HTR-8/SVneo (cell line): ENCODE measurements at regions not wholly inside any gene's neighbourhood (a gene's known extent, or its start where the extent isn't known, plus 50 kb on each side); places are given as distances from the start of the nearest gene placed in this dataset.
"Not testable (repeated sequence)": the region's sequence is repeated elsewhere in the genome, so short reads cannot be mapped to it uniquely, and the experiment has no call there.

ENCODE experiments used
- DNase-seq: peaks from one replicate; pipeline ENCODE4 v3.0.0; 2011; ENCODE audit warnings: low spot score, mixed read lengths; ENCODE audit not compliant: insufficient read length
- FAIRE-seq: peaks from 2 replicates; lab custom pipeline; 2011; peaks lifted over from hg19 to GRCh38; lab: Jason Lieb, UNC

DNA sequence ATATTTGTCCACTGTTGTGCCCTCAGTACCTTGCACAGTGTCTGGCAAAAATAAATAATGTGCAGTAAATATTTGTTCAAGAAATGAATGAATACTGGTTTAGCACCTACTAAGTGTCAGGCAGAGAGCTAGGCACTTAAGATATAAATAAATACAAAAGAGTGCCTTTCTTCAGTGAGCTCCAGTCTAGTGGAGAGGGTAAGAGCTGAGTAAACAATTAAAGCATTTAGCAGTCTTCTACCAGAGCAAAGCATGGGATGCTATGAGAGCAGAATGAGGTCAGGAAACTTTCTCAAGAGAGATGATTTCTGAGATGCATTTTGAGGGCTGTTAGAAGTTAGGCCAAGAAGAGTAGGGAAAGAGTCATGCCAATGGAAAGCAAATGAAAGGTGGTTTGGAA is 314.7 kb downstream of the DSC3 start:
- DNase-seq = no peak

DNA sequence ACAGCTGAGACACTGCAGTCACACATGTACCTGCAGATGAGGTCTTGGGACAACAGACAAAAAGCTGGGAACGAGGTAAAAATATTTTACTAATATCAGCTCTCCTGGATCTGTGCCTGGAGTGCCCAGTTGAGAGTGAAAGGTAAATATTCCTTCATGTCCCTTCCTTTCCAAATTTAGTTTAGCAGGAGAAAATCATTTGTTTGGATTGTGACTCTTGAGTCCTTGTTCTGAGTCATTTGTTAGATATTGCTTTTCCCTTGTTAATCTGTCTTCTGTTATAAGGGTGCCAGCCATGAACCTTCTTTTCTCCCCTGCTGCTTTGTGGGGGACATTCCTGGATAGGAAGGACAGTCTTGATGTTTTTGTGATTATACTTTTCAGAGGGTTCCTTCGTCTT is 329.2 kb downstream of the DSC3 start:
- no peak for DNase-seq
- FAIRE-seq = no peak

More for the DNA sequence above, 314.7 kb downstream of the DSC3 start:
- FAIRE-seq = no peak

DNA sequence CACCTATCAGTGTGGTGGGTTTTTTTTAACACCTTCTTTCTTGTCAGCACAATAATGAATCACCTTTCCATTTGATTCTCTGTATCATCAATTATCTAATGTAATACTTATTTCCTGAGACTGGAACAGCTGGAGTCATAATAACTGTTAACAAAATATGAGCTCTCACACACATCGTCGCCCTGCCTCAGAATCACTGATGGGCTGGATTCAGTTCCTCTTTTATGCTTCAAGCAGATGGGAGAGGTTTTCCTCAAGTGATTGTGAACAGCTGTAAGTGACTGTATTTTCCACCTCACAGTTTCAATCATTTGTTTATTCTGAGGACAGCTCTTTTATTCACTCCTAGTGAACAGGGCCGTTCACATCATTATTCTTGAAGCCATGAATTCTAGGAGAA is 330.2 kb downstream of the DSC3 start:
- FAIRE-seq (no peak), DNase-seq (no peak)

DNA sequence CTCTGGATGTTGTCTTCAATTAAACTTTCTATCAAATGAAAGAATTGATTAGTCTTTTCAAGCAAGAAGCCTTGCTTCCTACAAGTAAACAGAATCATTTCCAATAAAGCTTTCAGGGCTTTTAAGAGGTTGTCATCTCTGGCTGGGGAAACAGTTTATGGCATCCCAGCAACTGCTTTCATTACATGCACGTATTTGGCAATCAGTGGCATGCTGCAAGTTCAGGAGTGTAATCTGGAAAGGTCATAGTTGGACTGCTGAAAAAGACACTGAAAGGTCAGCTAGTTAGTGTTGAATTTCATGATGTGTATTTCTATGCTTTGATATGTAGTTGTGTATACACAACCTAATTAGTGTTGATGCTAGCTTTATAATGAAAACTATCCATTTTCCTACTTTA is 332.9 kb downstream of the DSC3 start:
- FAIRE-seq = no peak
- no peak for DNase-seq

DNA sequence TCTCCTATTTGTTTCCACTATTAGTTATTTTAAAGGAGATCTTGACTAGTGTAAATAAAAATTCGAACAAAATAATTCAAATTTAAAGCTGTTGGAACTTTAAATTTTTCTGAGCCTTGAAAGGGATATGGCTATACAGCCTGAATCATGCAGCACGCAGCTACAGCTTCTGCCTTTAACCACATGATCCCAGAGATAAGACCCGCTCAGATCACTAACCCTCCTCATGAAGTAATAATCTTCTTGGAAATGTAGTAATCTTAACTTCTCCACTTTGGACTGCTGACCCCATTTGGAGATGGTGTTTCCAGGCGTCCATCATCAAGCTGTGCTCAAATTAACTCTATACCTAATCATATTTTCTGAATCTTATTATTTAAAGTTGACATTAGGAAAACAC is 336.6 kb downstream of the DSC3 start:
- FAIRE-seq (no peak), DNase-seq (no peak)

DNA sequence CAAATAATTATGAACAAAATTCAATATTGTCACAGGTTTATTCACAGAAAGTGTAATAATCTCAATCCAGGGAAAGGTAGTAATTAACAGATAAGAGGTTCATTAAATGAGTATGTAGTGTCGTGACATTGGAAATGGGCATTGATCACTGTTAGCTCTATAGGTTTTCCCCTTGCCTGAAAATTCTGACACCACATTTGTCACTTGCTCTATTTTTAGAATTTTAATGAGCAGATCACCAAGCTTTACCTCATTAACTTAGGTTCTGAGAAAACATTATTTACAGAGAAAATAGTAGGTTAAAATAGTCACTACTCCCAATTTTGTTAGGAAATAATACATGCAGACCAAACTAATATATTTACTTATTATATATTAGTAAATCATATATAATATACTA is 344.0 kb downstream of the DSC3 start:
- DNase-seq (no peak), FAIRE-seq (no peak)

DNA sequence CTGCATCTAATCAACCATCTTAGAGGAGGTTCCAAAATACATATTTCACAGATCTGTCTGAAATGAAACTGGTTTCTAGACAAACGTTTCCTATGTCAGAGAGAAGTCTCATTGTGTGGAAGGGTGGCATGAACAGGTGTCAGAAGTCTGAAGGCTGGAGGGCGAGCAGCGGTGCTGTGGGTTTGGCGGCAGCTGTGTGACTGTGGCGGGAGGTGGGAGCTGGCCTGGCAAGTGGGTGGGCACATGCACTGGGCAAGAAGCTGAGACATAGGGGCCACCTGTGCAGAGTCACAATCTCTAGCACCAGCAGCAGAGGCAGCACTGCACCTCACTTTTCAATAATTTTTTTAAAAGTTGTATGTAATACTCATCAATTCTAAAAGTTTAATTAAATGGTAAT is 346.3 kb downstream of the DSC3 start:
- DNase-seq = no peak
- FAIRE-seq = no peak

DNA sequence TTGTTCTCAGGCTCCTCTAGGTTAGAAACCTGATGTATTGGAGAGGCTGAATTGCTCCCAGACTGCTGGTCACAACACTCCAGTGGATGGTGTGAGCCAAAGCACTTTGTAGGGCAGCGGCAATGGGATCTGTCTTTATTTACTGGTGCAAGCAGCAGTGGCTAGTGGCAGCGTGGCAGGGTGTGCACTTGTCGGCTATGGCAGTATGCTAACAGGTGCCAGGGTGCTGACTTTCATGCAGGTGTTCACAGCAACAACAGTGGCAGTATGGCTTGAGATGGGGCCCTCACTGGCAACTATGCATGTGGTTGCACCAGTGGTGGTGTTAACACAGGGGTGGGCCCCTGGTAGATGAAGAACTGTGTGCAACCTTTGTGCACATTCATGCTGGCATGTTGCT is 347.8 kb downstream of the DSC3 start:
- no peak for FAIRE-seq
- no peak for DNase-seq

DNA sequence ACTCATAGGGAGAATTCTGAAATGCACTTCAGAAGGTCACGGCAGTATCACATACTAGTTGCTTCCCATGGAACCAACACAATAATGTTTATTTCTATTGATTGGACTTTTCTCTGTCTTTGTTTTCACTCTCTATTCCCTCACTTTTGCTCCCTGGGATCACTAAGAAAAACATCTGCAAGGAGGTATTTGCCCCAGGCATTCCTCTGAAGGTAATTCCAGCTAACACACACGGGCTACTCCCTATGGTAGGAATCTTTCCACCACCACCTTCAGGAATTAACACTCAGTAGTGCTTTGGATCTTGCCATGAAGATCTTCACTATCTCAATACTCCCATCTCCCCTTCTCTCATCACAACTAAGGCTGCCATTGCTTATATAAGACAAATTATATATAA is 353.3 kb downstream of the DSC3 start:
- DNase-seq (no peak), FAIRE-seq (no peak)

DNA sequence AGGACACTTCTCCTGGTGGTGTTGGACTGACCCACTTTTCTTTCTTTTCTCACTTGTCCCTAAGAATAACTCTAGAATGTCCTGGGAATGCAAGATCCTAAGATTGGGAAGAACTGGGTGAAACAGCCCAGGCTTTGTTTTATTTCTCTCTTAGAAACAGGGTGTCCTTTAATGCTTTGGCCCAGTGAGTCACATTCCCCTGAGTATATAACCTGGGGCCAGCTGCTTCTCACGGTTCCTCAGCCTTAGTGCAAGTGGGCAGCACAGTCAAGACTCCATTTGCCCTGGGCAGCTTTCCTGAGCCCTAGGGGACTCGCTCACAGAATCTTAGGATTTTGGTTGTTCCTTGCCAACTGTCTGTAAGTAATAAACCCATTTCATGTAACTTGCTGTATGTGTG is 355.0 kb downstream of the DSC3 start:
- no peak for FAIRE-seq
- no peak for DNase-seq

DNA sequence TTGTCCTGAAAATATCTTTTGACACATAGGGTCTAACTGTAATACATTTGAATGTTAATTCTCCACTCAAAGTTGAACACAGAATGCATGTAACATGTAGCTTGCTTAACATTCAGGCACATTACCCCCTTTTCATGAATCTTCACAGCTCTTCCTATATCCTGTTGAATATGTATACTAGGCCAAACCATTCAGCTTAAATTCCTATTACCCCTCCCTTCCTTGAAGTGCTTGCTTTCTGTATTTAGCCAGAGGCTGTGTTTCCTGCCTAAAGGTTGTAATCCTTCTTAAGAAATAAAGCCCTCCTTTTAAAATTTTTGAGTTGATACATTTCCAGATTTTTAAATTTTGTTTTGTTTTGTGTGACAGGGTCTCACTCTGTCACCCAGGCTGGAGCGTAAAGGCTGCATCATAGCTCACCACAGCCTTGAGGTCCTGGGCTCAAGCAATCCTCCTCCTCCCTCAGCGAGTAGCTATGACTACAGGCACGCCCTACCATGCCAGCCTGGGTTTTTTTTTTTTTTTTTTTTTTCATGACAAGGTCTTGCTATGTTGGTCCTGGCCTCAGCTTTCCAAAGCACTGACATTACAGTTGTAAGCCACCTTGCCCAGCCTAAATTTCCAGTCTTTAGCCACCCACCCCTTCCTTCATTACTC is 357.6 kb downstream of the DSC3 start:
- no peak for DNase-seq
- FAIRE-seq = no peak

DNA sequence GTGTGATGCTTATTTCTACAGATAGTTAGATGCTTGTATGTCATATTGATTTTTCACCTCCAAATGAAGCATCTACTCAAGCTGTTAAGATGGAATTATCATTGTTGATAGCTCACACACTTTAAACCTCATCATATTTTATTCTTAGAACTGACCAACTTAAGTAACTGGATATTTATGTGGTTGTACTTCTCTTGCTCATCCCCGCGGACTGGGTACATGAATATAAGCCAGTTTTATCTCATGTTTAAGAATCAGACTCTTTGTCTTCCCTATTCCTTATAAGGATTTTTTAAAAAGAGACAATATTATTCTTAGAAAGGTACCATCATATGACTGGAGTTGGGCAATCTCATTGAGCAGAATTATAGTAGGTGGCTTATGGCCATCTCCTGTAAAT is 358.7 kb downstream of the DSC3 start:
- FAIRE-seq (no peak), DNase-seq (no peak)

DNA sequence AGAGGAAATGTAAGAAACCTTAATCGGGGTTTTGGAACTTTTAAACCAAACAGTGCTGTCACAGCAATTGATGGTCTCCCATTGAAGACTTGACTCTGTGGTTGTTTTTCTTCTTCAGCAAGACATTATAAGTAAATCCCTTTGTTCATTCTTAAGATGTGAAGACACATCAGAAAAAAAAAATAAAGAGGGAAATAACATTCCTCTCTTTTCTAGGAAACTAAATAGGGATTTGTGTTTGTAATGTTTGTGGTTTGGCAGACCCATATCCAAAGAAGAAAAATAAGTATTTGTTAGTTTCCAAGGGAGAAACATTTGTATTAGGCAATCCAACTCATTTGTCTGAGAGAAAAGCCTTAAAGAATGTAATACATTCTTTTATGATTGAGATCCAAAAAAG is 359.9 kb downstream of the DSC3 start:
- FAIRE-seq = no peak
- DNase-seq = no peak

DNA sequence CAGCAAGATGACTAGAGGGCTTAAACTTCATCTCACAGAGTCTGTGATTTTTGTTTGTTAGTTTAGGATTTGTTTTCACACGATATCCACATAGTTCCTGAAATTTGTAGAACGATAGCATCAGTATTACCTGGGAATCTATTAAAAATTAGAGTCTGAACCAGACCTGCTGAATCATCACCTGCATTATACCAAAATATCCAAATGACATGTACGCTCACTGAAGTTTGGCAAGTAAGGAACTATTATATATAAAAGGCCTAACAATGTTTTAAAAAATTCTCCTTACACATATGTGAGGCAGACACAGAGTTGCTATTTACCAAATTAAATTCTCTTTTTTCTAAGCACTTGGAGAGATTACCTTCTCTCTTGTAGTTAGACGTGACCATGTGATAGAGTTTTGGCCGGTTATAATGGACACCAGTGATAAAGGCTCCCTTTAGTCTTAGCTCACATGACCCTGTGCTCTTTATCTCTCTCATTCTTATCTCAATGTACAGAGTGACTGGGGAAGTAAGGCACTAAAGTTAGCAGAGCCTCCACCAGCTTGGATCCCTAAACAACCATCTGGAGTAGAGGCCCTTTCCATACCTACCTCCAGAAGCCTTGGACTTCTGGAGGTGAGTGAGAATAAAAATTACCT is 363.1 kb downstream of the DSC3 start:
- no peak for FAIRE-seq

DNA sequence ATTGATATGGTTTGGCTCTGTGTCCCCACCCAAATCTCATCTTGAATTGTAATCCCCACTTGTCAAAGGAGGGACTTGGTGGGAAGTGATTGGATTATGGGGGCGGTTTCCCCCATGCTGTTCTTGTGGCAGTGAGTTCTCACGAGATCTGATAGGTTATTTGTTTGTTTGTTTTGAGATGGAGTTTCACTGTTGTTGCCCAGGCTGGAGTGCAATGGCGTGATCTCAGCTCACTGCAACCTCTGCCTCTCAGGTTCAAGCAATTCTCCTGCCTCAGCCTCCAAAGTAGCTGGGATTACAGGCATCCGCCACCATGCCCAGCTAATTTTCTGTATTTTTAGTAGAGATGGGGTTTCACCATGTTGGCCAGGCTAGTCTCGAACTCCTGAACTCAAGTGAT is 364.7 kb downstream of the DSC3 start:
- not testable (repeated sequence) for DNase-seq

More for the DNA sequence above, 363.1 kb downstream of the DSC3 start:
- no peak for DNase-seq

DNA sequence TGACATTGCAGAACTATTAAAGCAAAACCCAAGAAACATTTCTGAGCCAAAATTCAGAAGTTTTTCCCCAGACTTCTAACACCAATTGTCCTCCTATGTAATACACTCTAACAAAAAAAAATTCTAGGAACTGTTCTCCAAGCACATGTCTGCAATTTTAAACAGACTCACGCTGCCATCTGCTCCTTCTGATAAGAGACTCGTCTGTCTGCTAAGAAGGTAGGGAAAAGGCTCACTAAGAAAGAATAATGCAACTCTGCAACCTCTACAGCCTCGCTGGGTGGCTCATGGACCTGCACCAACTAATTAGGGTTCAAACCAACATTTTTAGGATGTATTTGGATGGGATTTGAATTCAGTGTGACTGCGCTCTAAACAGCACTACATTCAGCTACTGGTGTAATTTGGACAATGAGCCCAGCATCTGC is 366.5 kb downstream of the DSC3 start:
- FAIRE-seq (no peak), DNase-seq (no peak)

More for the DNA sequence above, 364.7 kb downstream of the DSC3 start:
- FAIRE-seq = not testable (repeated sequence)

DNA sequence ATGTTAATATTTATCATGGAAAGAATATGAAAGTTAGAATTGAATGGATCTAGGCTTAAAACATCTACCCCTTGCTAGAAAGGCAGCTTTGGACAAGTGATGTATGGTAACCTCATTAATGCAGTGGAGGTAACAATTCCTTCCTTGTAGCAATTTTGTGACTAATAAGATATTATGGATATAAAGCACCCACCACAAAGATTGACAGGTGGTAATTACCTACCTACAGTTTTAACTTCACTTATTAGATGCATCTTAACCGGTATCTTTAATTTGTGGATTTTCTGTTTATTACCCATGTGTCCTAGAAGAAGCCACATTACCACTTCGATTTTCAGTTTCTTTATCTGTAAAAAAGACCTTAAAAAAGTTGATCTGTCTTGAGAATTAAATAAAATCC is 367.0 kb downstream of the DSC3 start:
- DNase-seq (no peak), FAIRE-seq (no peak)

DNA sequence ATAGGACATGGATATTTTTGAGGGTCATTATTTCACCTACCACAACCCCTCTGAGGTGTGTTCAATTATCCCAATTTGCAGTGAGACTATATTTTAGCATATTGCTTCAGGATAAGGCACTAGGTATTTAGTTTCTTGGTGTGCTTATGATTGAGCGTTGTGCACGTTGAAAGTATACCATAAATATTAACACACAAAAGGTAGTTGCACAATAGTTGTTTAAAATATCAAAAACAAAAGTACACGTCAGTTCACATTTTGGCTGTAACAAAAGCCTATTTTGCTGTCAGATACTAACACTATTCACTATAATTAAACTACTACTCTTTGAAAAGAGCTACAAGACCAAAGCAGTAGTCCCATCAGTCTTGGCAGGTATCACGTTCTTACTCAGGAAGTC is 367.5 kb downstream of the DSC3 start:
- FAIRE-seq = no peak

DNA sequence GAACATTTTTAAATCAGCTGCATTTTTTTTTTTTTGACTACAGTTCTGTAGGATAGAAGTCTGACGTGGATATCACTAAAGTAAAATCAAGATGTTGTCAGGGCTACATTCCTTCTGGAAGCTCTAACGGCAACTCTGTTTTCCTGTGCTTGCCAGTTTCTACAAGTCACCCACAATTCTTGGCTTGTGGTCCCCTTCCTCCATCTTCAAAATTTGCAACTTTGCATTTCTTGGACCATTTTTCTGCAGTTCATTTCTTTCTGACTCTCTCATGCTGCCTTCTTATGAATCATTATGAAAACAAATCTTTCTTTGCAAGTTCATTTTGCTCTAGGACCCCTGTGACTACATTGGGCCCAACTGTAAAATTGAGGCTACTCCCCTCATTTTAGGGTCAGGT is 367.9 kb downstream of the DSC3 start:
- no peak for DNase-seq
- no peak for FAIRE-seq

More for the DNA sequence above, 367.5 kb downstream of the DSC3 start:
- DNase-seq = no peak

DNA sequence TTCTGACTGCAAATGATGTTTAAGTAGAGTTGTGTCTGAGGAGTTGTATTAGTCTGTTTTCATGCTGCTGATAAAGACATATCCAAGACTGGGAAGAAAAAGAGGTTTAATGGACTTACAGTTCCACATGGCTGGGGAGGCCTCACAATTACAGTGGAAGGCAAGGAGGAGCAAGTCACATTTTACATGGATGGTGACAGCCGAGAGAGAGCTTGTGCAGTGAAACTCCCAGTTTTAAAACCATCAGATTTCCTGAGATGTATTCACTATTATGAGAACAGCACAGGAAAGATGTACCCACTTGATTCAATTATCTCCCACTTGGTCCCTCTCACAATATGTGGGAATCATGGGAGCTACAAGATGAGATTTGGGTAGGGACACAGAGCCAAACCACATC is 370.1 kb downstream of the DSC3 start:
- DNase-seq, FAIRE-seq: not testable (repeated sequence)

DNA sequence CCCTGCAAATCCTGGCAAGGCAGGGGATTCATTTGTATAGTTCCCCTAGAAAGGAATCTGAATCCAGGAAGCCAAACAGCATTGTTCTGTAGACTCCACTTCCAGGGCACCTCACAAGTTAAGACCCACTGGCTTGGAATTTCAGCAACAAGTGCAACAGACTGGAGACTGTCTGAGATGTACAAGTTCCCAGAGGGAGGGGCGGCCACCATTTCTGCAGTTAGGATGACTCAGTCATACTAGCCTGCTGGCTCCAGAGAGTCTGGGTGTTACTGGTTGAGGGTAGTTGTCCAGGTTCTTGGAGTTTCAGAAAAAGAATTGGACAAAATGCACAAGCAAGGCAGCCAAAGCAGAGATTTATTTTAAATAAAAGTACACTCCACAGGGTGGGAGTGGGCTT is 384.2 kb downstream of the DSC3 start:
- FAIRE-seq (no peak), DNase-seq (no peak)

DNA sequence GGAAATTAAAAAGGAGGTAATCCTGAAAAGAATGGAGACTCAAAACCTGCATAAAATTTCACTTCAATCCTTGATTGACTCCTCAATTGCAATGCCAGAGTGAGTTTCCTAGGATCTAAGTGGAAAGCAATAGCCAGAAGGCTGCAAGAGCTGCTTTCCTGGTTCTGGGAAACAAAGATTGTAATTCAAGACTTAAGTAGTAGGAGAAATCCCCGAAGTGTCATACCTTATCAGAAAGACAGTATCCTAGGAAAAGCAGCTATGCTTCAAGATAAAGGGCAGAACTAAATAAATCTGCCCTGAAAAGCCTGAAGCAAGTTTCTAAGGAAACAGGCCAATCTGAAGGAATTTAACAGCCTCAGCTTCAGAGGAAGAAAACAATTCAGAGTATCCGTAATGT is 390.2 kb downstream of the DSC3 start:
- DNase-seq (no peak), FAIRE-seq (no peak)
